RKO (cell line): ENCODE measurements at regions not wholly inside any gene's neighbourhood (a gene's known extent, or its start where the extent isn't known, plus 50 kb on each side); places are given as distances from the start of the nearest gene placed in this dataset.
"Not testable (repeated sequence)": the region's sequence is repeated elsewhere in the genome, so short reads cannot be mapped to it uniquely, and the experiment has no call there.

Experiments used
- DNase-seq: peaks from one replicate; pipeline ENCODE4 v3.0.0-alpha.2; 2016; ENCODE audit warnings: low spot score

DNA sequence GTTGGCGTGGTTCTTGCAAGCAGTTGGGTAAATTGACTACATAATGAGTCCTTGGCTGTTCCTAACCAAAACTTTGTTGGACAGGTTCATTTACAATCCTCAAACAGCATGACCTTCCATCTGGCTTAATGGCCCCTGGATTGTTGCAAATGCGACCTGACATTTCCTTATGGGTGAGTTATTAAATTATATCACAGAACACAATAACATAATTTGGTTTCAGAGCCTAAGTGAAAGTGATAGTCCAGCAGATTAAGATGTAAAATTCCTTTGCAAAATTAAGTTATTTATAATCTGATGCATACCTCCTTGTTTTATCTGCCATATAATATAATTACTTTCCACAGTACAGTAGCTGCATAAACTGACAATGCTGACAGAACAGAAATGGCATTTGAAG, 224.4 kb downstream of the TUSC1 start:
- DNase-seq, result no peak

DNA sequence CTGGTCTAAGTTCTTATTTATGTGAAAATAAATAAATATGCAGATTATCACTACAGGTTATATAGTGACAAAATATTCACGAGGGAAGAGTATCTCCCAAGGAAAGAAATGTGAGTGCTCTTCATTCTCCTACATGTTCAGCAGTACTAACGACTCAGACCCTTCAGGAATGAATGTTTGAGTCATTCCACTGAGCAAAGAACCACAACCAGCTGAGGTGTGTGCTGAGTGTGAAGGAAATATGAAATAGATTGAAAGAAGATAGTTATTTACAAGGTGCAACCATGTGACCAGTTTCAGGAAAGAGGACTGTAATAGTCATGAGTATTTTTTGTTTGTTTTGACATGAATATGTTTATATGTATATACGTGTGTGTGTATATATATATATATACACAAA, 228.7 kb downstream of the TUSC1 start:
- peak; percentile 9 for DNase-seq

DNA sequence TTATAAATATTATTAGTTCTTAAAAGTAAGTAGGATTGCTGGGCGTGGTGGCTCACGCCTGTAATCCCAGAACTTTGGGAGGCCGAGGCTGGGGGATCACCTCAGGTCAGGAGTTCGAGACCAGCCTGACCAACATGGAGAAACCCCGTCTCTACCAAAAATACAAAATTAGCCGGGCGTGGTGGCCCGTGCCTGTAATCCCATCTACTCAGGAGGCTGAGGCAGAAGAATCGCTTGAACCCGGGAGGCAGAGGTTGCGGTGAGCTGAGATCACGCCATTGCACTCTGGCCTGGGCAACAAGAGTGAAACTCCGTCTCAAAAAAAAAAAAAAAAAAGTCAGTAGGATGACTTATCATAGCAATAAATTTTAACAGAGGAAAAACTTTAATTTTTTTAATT, 232.5 kb downstream of the TUSC1 start:
- not testable (repeated sequence) for DNase-seq

DNA sequence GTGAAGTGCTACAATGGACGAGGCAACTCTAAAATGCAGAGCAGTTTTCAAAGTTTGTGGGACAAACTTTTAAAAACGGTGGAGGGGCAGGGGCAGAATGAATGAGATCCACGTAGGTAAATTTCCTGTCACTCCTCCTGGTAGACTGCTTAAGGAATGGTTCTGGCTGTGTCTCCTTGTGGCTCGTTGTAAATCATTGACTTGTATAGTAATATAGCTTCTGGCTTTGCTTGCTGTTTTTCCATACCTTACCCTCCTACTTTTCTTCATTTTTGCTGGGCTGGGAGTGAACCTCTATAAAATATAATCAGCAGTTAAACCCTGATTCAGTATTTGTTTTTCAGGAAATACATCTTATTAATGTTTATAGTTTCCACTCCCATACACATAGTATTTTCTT, 235.7 kb downstream of the TUSC1 start:
- DNase-seq, result no peak

DNA sequence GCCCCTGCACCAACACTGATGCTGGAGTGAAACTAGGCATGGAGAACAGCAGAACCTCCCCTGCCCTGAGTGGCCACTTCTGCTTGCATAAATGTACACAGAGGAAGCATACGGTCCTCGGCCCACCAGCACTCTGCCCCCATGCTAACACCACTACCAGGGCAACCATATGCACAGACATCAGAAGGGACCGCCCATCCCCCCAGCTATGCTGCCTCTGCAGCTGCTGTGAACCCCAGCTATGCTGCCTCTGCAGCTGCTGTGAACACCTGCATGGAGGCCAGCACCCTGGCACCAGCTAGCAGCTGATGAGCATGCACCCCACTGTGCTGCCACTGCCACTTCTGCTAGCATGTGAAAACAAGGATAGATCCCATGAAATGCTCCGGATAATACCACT, 250.3 kb downstream of the TUSC1 start:
- DNase-seq, result no peak

DNA sequence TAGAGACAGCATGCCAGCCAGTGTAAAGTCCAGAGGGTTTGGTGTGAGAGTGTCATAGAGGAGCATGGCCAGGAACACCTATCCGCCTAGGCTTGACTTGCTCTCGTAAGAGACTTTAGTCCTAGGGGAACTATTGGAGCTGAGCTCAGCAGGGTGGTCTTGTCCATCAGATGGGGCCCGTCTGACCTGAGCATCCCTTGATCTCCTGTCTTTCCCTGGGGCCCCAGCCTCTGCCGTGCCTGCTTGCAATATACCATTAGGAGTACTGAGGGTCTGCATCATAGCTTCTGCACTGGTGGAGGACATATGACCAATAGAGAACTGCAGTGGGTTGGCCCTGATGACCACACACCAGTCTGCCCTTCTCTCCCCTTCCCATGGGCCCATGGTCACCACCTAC, 251.0 kb downstream of the TUSC1 start:
- DNase-seq, result no peak

DNA sequence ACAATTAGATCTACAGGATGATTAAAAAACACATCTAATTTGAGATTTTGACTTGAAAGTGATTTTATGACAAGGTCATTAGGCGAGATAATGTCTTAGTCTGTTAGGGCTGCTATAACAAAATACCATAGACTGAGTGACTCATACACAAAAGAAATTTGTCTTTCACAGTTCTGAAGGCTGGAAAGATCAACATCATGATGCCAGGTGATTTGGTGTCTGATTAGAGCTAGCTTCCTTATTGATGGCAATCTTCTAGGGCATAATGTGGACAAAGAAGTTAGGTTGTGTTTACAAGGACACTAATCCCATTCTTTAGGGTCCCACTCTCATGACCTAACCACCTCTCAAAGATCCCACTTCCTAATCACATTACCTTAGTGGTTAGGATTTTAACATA, 256.7 kb downstream of the TUSC1 start:
- DNase-seq, result no peak

DNA sequence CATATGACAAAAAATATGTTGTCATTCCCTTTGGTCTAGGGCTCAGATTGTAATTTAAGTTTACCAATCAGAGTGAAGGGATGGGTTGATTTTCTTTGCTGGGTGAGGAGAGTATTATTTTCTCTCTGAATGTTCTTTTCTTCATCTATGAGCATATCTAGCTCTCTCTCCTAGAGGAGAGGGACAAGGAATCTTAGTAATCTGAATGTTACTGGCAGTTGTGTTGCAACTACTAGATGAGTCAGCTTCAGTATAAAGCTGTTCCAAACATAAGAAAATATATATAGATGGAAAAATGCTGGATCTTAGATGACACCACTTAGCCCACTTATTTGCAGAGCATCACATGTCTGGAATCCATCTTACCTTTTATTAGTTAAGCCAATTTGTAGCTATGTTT, 259.3 kb downstream of the TUSC1 start:
- DNase-seq, result no peak

DNA sequence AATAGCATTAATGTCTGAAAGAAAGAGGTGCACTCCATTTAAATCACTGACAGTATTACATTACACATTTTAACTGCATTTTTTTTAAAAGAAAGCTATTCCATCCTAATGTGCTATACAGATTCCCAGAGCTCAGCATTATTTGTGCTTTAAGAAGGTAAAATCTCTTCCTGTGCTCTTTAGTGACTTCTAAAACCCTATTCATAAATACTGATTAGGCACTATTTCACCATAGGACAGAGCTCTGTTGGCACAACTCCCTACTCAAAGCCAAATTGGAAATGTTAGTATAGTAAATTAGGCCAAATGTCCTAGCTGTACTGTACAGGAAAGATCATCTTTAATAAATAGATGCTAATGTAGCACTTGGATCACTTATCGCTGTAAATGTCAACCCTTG, 262.5 kb downstream of the TUSC1 start:
- no peak for DNase-seq

DNA sequence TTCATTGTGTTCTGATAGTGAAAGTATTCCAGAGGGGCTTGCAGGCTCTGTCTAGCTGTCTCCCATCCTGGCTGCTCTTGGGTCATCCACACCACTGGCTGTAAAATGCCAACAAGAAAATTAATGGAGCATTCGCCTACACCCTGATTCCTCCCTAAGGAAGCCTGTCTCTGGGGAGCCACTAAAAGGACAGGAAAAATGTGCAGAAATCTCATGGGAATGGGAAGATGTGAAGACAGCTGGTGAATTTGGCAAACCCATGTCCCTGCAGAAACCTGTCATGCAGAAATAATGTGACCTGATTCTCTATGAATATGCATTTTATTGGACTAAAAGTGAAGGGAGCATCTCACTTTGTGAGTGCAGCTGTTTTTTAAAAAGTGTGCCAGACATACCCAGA, 265.6 kb downstream of the TUSC1 start:
- DNase-seq, result no peak

DNA sequence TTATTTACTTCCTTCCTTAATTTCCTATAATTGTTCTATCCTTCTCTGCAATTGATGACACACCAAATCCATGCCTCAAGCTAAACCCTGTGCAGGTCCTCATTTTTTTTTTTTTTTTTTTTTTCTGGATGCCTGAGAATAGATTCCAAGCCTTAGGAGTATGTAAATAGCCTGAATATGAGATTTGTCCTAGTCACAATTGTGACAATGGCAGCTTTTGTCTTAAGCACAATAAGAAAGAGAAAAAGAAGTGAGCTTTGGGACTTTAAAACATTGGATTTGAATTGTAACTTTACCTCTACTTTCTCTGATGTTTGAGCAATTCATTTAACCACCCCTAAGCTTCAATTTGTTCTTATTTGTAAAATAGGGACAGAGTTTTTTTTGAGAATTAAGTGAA, 280.5 kb downstream of the TUSC1 start:
- DNase-seq, result no peak

DNA sequence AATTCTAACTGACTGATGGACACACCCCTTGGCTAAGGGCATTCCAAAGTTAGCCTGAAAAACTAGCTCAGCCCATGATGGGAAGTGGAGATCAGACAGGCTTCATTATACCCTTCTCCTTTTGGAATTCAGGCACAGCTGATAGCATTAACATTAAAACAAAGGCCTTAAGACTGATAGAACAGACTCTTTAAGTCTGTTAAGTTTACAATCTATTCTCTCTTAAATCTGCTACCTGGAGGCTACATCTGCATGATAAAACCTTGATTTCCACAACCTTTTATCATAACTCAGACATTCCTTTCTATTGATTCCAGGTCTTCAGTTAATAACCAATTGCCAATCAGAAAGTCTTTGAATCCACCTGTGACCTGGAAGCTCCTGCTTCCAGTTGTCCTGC, 281.4 kb downstream of the TUSC1 start:
- DNase-seq, result no peak

DNA sequence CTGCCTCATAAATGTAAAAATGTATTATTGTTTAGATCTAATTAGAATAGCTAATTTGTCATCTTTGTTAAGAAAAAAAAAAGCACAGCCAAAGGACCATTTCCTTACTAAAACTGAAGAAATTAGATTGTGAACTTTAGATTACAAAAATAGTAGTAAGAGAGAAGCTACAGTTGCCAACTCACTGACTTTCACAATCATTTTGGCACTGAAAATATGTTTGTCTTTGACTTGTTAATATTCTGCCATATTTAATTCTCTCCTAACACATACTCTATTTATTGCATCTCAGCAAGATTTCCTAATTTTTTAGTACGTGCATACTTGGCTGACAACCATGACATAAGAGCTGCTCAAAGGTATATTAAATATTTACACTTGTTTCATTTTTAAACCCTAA, 297.1 kb downstream of the TUSC1 start:
- no peak for DNase-seq

DNA sequence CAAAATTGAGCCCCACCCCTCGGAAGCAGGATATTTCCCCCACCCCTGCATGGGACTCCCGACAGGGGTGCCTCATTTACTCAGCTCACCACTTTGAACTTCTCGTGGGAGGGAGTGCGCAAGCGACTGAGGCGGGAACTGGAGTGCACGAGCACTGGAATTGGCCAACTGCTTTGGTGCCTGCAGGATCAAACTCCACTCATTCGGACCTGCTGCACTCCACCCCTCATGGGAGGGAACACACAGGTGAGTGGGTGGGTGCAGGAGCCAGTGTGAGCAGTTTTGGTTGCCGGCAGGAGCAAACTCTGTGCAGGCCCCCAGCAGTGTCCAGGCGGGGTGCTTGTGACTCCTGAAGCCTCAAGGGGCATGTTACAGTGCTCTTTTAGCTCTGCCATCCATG, 301.2 kb downstream of the TUSC1 start:
- DNase-seq, result no peak

DNA sequence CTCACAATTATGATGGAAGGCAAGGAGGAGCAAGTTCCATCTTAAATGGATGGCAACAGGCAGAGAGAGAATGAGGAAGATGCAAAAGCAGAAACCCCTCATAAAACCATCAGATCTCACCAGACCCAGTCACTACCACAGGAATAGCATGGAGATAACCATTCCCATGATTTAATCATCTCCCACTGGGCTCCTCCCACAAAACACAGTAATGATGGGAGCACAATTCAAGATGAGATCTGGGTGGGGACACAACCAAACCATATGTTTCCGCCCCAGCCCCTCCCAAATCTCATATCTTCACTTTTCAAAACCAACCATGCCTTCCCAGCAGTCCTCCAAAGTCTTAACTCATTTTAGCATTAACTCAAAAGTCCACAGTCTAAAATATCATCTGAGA, 304.0 kb downstream of the TUSC1 start:
- no peak for DNase-seq

DNA sequence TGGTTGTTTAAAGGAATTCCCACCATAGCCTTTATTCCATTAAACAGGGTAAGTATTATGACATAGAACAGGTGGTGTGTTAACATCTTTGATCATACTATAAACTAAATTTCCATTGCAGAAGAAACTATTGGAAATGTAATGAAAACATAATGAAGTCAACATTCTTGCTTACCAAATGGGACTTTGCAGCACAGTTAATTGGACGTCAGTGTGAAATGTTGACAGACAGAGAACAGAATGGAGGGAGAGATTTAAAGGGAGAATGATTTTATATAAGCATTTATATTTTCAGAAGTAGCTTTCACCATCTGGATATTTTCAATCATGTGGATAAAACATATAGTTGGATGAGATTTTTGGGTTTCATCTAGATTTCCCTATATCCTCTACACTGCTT, 311.3 kb downstream of the TUSC1 start:
- DNase-seq, result no peak

DNA sequence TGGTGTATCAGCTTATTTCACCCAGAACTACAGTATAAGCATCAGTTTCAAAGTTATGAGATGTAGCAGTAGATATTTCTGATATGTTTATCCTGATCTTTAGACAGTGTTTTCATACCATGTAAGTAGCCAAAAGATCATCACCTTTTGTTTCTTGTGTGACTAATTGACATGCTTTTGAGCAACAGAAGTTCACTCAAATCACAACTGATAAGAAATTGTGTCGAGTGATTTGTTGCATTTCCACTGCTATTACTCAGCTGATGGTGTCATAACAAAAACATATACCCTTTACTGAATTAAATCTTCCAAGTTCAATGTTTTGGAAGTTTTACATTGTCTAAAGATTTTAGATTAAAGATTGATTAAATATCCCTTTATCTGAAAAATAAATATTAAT, 324.5 kb downstream of the TUSC1 start:
- no peak for DNase-seq

DNA sequence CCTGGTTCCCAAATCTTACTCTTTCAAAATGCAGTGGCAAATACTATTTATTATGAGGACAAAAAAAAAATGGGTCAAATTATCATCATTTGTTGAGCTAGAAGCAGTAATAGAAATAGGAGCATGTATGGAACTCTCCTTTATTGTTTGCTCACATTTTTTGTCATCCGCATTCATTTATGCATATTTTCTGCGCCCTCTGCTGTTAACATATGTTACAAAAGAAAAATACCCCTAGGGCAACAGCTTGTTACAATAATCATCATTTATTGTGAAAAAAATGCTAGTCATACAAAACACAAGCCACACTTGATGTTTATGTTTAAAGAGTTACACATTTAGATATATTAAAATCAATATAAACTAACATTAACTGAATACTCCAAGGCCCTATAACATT, 328.2 kb downstream of the TUSC1 start:
- DNase-seq, result peak; percentile 43

DNA sequence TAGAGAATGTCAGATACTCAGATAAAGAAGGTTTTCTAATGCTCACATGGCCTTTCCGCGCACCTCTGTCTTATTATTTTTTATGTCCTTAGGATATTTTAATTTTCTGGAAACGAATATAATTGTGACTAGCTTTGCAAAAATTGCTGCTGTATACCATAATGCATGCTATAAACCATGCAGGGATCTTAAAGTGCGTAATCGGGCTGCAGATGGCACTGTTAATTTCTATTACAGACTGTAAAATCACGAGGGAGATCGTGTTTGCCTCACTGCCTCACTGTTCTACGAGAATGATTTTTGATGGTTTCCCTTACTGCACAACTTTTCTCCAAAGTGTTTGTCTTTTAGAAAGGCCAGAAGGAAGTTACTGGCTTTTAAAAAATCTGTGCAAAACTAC, 356.1 kb downstream of the TUSC1 start:
- DNase-seq, result no peak

DNA sequence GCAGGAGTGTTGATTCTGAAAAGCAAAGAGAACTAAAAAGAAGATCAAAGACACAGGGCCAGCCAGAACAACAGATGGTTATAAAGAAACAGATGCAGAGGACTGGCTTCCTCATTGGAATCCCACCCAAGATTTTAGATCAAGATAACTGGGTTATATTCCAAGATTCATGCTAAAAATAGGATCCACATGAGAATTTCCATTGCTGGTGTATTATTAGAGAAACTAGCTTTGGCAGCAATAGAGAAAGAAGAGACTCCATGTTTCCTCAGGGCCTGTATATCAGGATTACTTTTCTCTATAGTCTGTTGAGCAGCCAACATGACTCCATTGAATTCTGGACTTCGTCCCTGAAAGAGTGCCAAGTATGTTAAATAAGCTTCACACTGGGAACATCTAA, 367.3 kb downstream of the TUSC1 start:
- DNase-seq, result no peak

DNA sequence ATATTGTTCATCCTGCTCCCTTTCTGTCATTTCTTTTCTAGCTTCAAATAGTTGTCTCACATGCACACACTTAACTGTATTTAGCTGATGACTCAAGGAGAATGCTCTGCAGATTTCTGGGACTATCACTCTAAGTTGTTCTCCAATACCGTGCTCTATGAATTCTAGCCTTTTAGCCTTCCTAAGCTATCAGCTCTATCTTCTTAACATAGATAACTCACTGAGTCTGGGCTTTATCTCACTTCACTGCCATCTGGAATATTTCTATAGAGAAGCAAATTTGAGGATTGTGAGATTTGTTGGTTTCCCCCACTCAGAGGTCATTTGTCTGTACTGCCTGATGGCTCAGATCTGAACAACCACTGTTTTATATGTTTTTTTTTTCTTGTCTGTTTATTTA, 369.7 kb downstream of the TUSC1 start:
- no peak for DNase-seq

DNA sequence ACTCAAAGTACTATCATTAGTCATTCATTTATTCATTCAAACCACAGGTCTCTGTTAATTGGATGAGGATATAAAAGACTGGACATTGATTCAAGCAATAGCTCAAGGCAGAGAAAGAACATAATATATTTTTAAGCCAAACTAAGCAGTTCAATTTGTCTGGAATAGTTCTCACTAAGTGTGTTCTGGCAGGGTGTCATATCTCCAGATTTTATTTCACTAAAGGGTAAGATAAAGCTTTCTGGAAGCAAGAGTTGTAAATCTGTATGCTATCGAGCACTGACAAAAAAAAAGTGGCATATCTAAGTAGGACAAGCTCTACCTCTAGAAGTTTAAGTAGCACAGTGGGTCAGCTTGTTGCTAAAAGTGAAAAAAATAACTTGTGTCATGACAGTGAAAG, 375.6 kb downstream of the TUSC1 start:
- DNase-seq, result no peak

DNA sequence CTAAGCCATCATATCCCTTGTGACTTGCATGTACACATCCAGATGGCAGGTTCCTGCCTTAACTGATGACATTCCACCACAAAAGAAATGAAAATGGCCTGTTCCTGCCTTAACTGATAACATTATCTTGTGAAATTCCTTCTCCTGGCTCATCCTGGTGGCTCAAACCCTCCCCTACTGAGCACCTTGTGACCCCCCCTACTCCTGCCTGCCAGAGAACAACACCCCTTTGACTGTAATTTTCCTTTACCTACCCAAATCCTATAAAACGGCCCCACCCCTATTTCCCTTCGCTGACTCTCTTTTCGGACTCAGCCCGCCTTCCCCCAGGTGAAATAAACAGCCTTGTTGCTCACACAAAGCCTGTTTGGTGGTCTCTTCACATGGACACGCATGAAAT, 390.0 kb downstream of the TUSC1 start:
- not testable (repeated sequence) for DNase-seq

DNA sequence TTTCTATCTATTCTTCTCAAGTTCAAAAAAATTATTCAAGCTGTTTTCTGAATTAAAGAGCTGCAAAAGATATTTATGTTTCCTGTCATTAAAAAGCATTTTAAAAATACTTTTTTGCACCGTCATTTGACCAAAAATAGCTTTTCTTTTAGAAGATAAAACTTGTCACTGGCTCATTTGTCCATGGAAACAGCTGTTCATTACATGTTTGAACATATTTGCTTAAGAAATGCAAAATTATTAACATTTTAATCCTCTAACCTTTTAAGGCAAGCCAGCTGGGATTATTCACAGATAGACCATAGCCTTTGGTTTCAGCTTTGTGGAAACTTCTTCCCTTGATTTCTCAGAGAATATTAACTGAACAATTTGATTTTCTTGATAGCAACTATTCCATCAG, 393.9 kb downstream of the TUSC1 start:
- DNase-seq, result no peak

DNA sequence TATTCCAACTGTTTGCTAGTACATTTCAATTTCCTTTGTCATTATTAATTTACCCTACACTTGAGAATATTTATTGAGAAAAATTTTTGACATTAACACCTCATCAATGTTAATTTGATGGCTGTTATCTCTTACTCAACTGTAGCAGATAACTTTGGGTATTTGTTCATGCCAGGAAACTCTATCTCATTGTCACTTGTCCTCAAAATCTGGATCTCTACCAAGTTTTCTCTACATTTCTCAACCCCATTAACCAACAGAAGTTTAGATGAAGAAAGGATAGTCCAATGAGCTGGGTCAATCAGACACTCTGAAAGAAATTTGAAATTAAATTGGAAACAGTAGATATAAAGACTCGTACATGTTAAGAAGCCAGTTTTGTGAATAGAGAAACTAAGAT, 395.3 kb downstream of the TUSC1 start:
- DNase-seq, result no peak
